GM23338 (cell line): ENCODE measurements at regions not wholly inside any gene's neighbourhood (a gene's known extent, or its start where the extent isn't known, plus 50 kb on each side); places are given as distances from the start of the nearest gene placed in this dataset.

Source experiments
- CREB1 ChIP-seq: fragments of 250-450 bp; sonication (Bioruptor Pico); IDR thresholded peaks from 2 replicates; pipeline ENCODE4 v1.5.0; 2020; ENCODE audit warnings: low read depth, mild to moderate bottlenecking, moderate library complexity
- CTCF ChIP-seq, 2 experiments: fragments of 200-600 bp in 1 of 2; sonication (generic) in 1 of 2; conservative IDR thresholded peaks; 2 replicates each; pipeline versions ENCODE4 v1.5.1 to v1.6.1; 2016 to 2017; ENCODE audit warnings: antibody characterized with exemption in 2 of 2, low read depth in 2 of 2, mild to moderate bottlenecking in 2 of 2, moderate library complexity in 1 of 2
- EZH2phosphoT487 ChIP-seq: fragments of 200-600 bp; sonication (generic); IDR thresholded peaks from one replicate; pipeline ENCODE4 v1.8.1; 2018; ENCODE audit warnings: antibody characterized with exemption; ENCODE audit not compliant: unreplicated experiment
- REST ChIP-seq: IDR thresholded peaks from one replicate; pipeline ENCODE4 v1.6.1; 2018; ENCODE audit warnings: antibody characterized with exemption; ENCODE audit not compliant: unreplicated experiment
- ZNF462 ChIP-seq: fragments of 250-450 bp; sonication (Bioruptor Pico); IDR thresholded peaks from 2 replicates; pipeline ENCODE4 v1.5.0; 2020; ENCODE audit warnings: mild to moderate bottlenecking, moderate library complexity

- TF ChIP-seq CTCF (conservative IDR thresholded peaks at IDR 0.05; ENCODE audit: low read depth in 2 of 2) (no peak), ZNF462 (no peak), REST (no peak), CREB1 (CRISPR knock-in tag) (no peak), EZH2phosphoT487 (no peak)
Measured at GRCh38 chrX:11996810-11997209, 141.5 kb upstream of the FRMPD4 start.
